ENCODE measurements at regions not wholly inside any gene's neighbourhood (a gene's known extent, or its start where the extent isn't known, plus 50 kb on each side); places are given as distances from the start of the nearest gene placed in this dataset.

DNA sequence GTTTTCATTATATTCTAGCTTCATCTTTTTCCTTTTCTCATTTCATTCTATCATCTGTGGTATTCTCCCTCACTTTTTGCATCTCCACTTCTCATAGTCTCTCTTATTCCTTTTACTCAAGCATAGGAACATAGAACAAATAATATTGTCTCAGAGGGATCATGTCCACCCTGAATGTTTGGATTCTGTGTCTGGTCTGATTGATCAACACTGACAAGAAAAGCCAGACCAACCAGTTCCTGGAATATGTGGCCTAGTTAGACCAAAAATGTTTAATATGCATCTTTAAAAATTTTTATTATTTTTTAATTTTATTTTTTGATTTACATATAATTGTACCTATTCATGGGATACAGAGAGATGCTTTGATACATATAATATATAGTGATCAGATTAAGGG is 212.0 kb upstream of the ALCAM start:
- DNase-seq (ENCODE audit: missing footprints) (no peak), ATAC-seq (no peak)
- intact Hi-C loops (cut with DNase I), result no loop called here

GRCh38 chr3:105157067-105157765 is 209.5 kb upstream of the ALCAM start:
- DNase-seq (ENCODE audit: missing footprints) (peak; percentile 11), ATAC-seq (no peak)
- intact Hi-C loops (cut with DNase I), result no loop called here

DNA sequence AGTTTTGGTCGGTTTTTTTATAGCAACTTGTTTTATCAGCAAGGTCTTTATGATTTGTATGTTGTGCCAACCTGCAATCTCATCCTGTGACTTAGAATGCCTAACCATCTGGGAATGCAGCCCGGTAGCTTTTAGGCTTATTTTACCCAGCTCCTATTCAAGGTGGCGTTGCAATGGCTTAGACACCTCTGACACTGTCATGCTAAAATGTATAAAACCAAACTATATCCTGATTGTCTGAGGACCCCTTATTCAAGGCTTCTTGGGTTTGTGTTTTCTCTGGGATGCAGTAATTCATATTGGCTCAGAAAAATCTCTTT is 209.0 kb upstream of the ALCAM start:
- ATAC-seq (no peak), DNase-seq (ENCODE audit: missing footprints) (no peak)
- intact Hi-C loops (cut with DNase I), result no loop called here

- ATAC-seq (no peak), DNase-seq (ENCODE audit: missing footprints) (no peak)
- intact Hi-C loops (cut with DNase I), result no loop called here
These were observed 208.4 kb upstream of the ALCAM start for GRCh38 chr3:105158286-105158685.

GRCh38 chr3:105162448-105162847 is 204.3 kb upstream of the ALCAM start:
- ATAC-seq, result no peak
- intact Hi-C loops (cut with DNase I), result no loop called here
- DNase-seq (ENCODE audit: missing footprints), result no peak

- intact Hi-C loops (cut with DNase I), result loop anchor here (5.0 kb wide), 1 partner anchor 260 kb away; no protein-coding TSS in a partner anchor
- DNase-seq (ENCODE audit: missing footprints) (no peak), ATAC-seq (no peak)
These were observed 199.8 kb upstream of the ALCAM start for GRCh38 chr3:105166893-105167292.

GRCh38 chr3:105170423-105170822 is 196.3 kb upstream of the ALCAM start:
- ATAC-seq, result no peak
- DNase-seq (ENCODE audit: missing footprints), result no peak
- intact Hi-C loops (cut with DNase I), result no loop called here

DNA sequence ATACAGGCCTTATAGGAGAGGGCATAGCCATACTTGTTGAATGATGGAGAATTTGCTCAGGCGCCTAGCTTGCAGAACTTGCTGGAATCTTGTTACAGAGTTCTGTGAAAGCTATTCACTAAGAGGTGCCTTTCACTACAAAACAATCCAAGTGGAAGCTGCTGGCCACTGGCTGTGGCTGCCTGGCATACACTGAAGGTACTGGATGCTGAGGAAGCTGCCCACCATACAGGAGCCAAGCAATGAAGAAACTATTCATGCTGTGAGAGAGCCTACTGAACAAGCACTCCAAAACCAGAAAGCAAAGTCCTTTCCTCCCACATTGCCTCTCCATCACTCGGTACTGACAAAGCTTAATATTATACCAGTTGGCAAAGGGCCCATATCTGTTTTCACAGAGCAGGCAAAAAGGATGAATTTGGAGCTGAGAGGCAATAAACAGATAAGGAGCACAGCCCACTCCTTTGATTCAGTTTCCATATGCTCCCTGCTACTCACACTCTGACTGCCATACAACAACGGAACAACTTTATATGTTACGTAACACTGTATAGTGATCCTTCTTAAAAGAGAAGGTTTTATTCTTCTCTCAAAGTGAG is 192.6 kb upstream of the ALCAM start:
- intact Hi-C loops (cut with DNase I), result no loop called here
- no peak for ATAC-seq
- DNase-seq (ENCODE audit: missing footprints), result no peak

DNA sequence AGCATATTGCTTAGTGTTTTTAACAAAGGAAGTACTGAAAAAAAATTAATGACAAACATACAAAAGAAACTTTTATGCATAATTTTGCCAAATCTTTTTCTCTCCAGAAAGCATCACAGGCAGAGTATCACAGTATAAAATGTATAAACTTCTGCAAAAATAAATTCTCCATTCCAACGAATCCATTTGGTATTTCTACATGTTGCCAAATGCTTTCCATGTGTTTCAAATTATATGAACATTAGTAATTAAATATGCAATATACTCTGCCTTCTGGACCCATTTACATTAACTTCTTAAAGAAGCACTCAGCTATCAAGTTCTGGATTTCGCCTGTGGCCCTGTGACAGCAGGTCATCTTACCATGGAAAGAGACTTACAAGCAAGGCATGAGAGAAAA is 189.1 kb upstream of the ALCAM start:
- no peak for ATAC-seq
- intact Hi-C loops (cut with DNase I), result no loop called here

DNA sequence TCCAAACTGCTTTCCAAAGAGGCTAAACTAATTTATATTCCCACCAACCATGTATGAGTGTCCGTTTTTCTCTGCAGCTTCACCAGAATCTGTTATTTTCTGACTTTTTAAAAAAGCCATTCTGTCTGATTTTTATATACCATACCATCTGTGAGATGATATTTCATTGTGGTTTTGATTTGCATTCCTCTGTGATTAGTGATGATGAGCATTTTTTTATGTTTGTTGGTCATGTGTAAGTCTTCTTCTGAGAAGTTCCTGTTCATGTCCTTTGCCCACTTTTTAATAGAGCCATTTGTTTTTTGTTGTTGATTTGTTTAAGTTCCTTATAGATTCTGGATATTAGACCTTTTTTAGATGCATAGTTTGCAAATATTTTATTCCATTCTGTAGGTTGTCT is 179.4 kb upstream of the ALCAM start:
- ATAC-seq, result no peak
- DNase-seq (ENCODE audit: missing footprints), result no peak
- intact Hi-C loops (cut with DNase I), result no loop called here

More for the DNA sequence above, 189.1 kb upstream of the ALCAM start:
- DNase-seq (ENCODE audit: missing footprints), result no peak

DNA sequence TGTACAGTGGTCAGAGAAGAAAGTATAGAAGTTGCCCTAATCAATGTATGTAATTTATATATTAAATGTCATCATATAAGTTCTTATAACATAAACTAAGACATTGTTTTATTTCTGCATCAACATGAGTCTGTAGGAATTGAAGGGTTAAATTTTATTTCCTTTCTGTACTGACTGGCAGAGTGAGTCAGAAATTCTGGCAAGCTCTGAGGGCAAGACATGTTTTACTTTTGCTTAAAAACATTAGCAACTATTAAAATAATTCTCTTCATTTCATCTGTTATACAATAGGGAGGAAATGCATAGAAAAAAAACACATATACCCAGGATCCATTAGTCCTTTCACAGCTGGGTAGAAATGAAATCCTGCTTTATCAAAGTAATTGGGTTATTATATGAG is 171.4 kb upstream of the ALCAM start:
- intact Hi-C loops (cut with DNase I), result no loop called here
- DNase-seq (ENCODE audit: missing footprints) (no peak), ATAC-seq (no peak)

DNA sequence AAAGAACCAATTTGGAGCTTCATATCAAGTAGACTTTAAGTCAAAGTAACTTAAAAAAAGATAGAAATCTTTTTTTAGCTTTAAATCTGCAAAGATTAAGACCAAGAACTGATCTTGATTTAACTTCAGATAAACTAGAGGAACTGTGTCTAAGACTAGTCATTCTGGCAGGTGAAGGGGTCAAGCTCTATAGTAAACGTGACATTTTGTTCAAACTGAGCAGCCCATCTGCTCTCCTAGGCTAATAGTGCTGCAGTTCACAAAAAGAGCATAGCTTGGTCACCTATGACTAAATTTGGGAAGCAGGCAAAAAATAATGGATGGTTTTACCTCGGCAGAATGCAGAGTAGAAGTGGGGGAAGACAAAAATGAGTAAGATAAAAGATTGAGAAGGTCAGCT is 168.8 kb upstream of the ALCAM start:
- ATAC-seq (no peak), DNase-seq (ENCODE audit: missing footprints) (no peak)
- intact Hi-C loops (cut with DNase I), result no loop called here

GRCh38 chr3:105199217-105199616 is 167.5 kb upstream of the ALCAM start:
- DNase-seq (ENCODE audit: missing footprints), result no peak
- intact Hi-C loops (cut with DNase I), result no loop called here
- ATAC-seq, result no peak

DNA sequence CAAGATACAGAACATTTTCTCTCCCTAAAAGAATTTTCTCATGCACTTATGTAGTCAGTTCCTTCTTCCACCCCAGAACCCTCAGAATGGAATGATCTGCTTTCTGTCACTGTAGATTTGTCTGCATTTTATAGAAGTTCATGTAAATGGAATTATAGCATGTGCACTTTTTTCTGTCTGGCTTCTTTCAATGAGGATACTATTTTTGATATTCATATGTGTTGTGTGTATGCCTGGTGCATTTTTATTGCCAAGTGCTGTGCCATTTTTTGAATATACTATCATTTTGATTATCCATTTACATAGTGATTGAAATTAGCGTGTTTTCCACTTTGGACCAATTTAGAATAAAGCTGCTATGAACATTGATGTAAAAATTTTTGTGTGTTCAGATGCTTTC is 156.6 kb upstream of the ALCAM start:
- intact Hi-C loops (cut with DNase I), result no loop called here
- ATAC-seq, result no peak
- DNase-seq (ENCODE audit: missing footprints), result no peak

GRCh38 chr3:105214590-105214989 is 152.1 kb upstream of the ALCAM start:
- ATAC-seq (no peak), DNase-seq (ENCODE audit: missing footprints) (no peak)
- intact Hi-C loops (cut with DNase I), result no loop called here

DNA sequence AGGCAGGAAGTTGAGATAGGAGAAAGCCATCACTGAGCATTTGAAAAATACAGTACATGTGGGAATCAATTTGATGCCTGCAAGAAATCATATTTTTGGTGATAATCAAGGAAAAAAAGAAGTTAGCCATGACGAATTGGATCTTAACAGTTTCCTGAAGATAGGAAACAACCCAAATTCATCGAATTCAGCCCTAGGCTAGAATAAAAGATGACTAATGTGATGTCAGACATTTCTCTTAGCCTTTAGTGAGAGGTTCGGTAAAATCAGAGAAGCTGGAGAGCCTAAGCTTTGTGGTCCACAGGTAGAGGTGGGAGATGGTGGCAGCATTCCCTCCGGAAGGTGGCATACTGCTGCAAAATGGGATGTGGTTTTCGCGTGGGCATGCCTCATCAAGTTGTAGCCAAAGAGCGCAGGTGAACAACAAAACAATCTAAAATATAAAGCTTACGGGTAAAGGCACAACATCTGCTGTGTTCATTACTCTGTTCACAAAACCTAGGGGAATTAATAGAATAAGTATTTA is 144.1 kb upstream of the ALCAM start:
- ATAC-seq, result no peak

GRCh38 chr3:105223815-105224214 is 142.9 kb upstream of the ALCAM start:
- DNase-seq (ENCODE audit: missing footprints) (no peak), ATAC-seq (no peak)
- intact Hi-C loops (cut with DNase I), result no loop called here

More for the DNA sequence above, 144.1 kb upstream of the ALCAM start:
- DNase-seq (ENCODE audit: missing footprints), result no peak
- intact Hi-C loops (cut with DNase I), result no loop called here

GRCh38 chr3:105228696-105229095 is 138.0 kb upstream of the ALCAM start:
- intact Hi-C loops (cut with DNase I), result no loop called here
- DNase-seq (ENCODE audit: missing footprints) (no peak), ATAC-seq (no peak)

GRCh38 chr3:105232553-105232952 is 134.2 kb upstream of the ALCAM start:
- ATAC-seq (no peak), DNase-seq (ENCODE audit: missing footprints) (no peak)
- intact Hi-C loops (cut with DNase I), result no loop called here

DNA sequence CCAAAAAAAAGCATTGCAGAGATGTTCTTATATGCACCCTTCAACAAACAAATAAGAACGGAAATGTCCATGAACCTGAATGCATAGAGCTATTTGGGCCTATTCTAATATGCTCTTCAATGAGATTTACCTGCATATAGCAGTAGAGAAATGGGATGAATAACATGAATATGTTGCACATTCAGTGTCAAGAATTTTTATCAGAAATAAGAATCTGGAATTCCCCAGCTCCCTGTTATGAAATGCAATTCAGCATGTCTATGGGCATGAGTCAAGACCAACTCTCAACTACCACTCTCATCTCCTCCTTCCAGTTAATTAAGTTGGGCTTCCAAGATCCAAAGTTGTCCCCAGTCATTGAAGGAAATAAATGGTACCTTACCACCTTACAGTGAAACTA is 133.7 kb upstream of the ALCAM start:
- DNase-seq (ENCODE audit: missing footprints), result no peak
- intact Hi-C loops (cut with DNase I), result no loop called here
- no peak for ATAC-seq

DNA sequence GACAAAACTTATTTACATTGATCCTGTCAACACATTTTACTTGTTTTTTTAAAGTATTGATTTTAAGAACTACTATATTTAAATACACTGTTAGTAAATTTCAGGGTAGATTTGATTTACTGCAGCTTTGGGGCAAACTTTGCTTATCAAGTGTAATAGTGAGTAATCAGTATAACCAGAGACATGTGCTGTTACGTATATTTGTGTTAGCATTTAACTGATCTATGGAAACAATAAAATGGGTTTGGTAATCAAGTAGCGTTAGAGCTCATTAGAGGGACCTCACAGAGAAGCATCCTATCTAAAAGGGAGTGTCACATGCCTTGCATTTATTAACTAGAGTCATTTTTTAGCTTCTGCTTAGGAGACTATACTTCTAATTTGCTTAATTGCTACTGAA is 131.5 kb upstream of the ALCAM start:
- intact Hi-C loops (cut with DNase I), result no loop called here
- DNase-seq (ENCODE audit: missing footprints) (no peak), ATAC-seq (no peak)
